Prostate gland (tissue), 2 donors: ENCODE measurements at regions not wholly inside any gene's neighbourhood (a gene's known extent, or its start where the extent isn't known, plus 50 kb on each side); places are given as distances from the start of the nearest gene placed in this dataset.

Source experiments
- POLR2AphosphoS5 ChIP-seq: sonication (generic); formaldehyde crosslinking; IDR thresholded peaks from one replicate; pipeline ENCODE4 v1.6.1; 2017; ENCODE audit warnings: antibody characterized with exemption
- TF ChIP-seq, protein P1 (sequence below), 4 experiments: fragments of 200-600 bp in 2 of 4; fragments of 450-650 bp in 2 of 4; sonication (generic) in 2 of 4; IDR thresholded peaks; 1 replicate in 3 of 4; 2 replicates in 1 of 4; pipeline ENCODE4 v1.5.1; 2016 to 2019; ENCODE audit warnings: antibody characterized with exemption in 4 of 4, mild to moderate bottlenecking in 2 of 4, moderate library complexity in 2 of 4

- TF ChIP-seq, protein P1, sequence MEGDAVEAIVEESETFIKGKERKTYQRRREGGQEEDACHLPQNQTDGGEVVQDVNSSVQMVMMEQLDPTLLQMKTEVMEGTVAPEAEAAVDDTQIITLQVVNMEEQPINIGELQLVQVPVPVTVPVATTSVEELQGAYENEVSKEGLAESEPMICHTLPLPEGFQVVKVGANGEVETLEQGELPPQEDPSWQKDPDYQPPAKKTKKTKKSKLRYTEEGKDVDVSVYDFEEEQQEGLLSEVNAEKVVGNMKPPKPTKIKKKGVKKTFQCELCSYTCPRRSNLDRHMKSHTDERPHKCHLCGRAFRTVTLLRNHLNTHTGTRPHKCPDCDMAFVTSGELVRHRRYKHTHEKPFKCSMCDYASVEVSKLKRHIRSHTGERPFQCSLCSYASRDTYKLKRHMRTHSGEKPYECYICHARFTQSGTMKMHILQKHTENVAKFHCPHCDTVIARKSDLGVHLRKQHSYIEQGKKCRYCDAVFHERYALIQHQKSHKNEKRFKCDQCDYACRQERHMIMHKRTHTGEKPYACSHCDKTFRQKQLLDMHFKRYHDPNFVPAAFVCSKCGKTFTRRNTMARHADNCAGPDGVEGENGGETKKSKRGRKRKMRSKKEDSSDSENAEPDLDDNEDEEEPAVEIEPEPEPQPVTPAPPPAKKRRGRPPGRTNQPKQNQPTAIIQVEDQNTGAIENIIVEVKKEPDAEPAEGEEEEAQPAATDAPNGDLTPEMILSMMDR (IDR thresholded peaks at IDR 0.05): no peak
- no peak for TF ChIP-seq POLR2AphosphoS5
These were observed 552.8 kb upstream of the CHORDC1 start for GRCh38 chr11:90775567-90776165.
